ENCODE measurements at regions not wholly inside any gene's neighbourhood (a gene's known extent, or its start where the extent isn't known, plus 50 kb on each side); places are given as distances from the start of the nearest gene placed in this dataset.

DNA sequence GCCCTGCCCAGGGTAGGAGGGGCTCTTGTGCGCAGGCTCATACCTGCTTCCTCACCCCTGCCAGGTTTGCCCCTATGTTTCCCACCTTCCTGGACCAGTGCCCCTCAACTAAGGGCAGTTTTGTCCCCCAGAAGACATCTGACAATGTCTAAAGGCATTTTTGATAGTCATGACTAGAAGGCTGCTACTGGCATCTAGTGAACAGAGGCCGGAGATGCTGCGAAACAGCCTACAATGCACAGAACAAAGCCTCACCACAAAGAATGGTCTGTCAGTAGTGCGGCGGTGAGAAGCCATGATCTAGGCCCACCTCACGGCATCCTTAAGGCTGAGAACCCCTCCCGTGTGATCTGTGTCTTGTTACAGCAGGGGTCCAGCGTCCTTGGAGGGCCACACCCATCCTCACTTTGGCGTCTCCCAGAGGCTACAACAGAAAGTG, 96.0 kb downstream of the TMEM17 start:
- DNase-seq (ENCODE audit: low spot score) (no peak), ATAC-seq (ENCODE audit: low read depth) (no peak)
- no peak overlapping the region for H3K27ac ChIP-seq (ENCODE audit: poor library complexity, severe bottlenecking)
- no peaks in the 10 kb centered on the region for H3K27me3 ChIP-seq (ENCODE audit: insufficient read depth, poor library complexity, severe bottlenecking)
- H3K36me3 ChIP-seq (ENCODE audit: low read depth), result no peaks in the 10 kb centered on the region
- TF ChIP-seq, protein P1, sequence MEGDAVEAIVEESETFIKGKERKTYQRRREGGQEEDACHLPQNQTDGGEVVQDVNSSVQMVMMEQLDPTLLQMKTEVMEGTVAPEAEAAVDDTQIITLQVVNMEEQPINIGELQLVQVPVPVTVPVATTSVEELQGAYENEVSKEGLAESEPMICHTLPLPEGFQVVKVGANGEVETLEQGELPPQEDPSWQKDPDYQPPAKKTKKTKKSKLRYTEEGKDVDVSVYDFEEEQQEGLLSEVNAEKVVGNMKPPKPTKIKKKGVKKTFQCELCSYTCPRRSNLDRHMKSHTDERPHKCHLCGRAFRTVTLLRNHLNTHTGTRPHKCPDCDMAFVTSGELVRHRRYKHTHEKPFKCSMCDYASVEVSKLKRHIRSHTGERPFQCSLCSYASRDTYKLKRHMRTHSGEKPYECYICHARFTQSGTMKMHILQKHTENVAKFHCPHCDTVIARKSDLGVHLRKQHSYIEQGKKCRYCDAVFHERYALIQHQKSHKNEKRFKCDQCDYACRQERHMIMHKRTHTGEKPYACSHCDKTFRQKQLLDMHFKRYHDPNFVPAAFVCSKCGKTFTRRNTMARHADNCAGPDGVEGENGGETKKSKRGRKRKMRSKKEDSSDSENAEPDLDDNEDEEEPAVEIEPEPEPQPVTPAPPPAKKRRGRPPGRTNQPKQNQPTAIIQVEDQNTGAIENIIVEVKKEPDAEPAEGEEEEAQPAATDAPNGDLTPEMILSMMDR (IDR thresholded peaks at IDR 0.05; ENCODE audit: poor library complexity, severe bottlenecking), result peak; percentile 28
- no peak overlapping the region for H3K4me3 ChIP-seq (ENCODE audit: severe bottlenecking)
- H3K4me1 ChIP-seq (ENCODE audit: insufficient read depth, poor library complexity, severe bottlenecking), result peaks cover 9% of the 10 kb centered on the region
- H3K9me3 ChIP-seq (ENCODE audit: severe bottlenecking), result no peaks in the 10 kb centered on the region

DNA sequence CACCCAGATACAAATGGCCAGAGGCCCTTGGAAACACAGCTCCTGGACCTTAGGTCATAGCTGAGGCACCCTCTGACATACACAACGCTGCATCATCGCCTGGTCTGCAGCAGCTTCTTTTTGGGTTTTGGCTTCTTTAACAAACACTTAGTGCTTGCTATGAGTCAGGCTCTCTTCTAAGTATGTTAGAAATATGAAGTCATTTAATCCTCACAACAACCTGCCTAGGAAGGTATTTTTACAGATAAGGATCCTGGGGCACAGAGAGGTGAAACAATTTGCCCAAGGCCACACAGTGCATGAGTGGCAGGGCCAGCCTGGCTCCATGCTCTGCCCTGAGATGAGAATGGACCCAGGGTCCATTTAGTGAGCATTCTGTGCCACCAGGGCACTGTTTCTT, 96.6 kb downstream of the TMEM17 start:
- peaks cover 9% of the 10 kb centered on the region for H3K4me1 ChIP-seq (ENCODE audit: insufficient read depth, poor library complexity, severe bottlenecking)
- H3K4me3 ChIP-seq (ENCODE audit: severe bottlenecking), result no peak overlapping the region
- peak; percentile 6; the same call in 1 of the 3 replicates for ATAC-seq (ENCODE audit: low read depth)
- no peak for DNase-seq (ENCODE audit: low spot score)
- no peaks in the 10 kb centered on the region for H3K36me3 ChIP-seq (ENCODE audit: low read depth)
- no peaks in the 10 kb centered on the region for H3K9me3 ChIP-seq (ENCODE audit: severe bottlenecking)
- no peaks in the 10 kb centered on the region for H3K27me3 ChIP-seq (ENCODE audit: insufficient read depth, poor library complexity, severe bottlenecking)
- TF ChIP-seq, protein P1 (IDR thresholded peaks at IDR 0.05; ENCODE audit: poor library complexity, severe bottlenecking), result no peak
- no peak overlapping the region for H3K27ac ChIP-seq (ENCODE audit: poor library complexity, severe bottlenecking)

DNA sequence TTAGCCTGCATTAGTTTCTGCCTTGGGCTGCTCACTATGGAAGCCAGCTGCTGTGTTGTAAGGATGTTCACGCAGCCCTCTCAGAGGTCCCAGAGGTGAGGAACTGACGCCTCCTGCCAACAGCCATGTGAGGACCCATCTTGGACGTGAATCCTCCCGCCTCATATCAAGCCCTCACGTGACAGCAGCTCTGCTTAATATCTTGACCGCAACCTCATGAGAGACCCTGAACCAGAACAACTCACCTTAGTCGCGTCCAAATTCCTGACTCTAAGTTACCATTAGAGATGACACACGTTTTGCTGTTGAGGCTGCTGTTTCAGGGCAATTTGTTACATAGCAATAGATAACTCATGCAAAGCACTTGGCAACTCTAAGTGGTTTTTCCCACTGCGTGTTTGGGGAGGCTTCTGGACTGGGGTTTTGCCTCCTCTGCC, 97.7 kb downstream of the TMEM17 start:
- no peak overlapping the region for H3K27ac ChIP-seq (ENCODE audit: poor library complexity, severe bottlenecking)
- no peak overlapping the region for H3K4me3 ChIP-seq (ENCODE audit: severe bottlenecking)
- DNase-seq (ENCODE audit: low spot score), result no peak
- H3K4me1 ChIP-seq (ENCODE audit: insufficient read depth, poor library complexity, severe bottlenecking), result peaks cover 9% of the 10 kb centered on the region
- TF ChIP-seq, protein P1 (IDR thresholded peaks at IDR 0.05; ENCODE audit: poor library complexity, severe bottlenecking), result no peak
- H3K27me3 ChIP-seq (ENCODE audit: insufficient read depth, poor library complexity, severe bottlenecking), result no peaks in the 10 kb centered on the region
- ATAC-seq (ENCODE audit: low read depth), result no peak
- H3K9me3 ChIP-seq (ENCODE audit: severe bottlenecking), result no peaks in the 10 kb centered on the region
- no peaks in the 10 kb centered on the region for H3K36me3 ChIP-seq (ENCODE audit: low read depth)

DNA sequence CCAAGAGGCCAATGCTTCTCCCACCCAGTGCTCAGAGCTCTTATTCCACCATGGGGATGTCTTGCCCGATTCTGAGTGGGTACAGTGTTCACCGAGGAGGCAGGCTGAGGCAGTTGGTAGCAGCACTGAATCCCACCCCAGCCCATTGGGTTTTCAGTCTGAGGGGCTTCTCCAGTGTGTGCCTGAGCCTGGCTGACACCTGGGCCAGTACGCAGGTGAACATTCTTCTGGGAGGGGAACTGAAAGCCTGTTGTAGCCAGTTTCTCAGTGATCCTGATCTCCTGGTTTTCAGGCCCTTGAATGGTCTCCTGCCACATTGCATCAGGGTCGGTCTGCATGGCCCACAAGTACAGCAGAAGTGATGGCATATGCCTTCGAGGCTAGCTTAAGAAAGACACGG, 98.2 kb downstream of the TMEM17 start:
- Histone ChIP-seq H3K36me3 (ENCODE audit: low read depth) (no peaks in the 10 kb centered on the region), H3K27me3 (ENCODE audit: insufficient read depth, poor library complexity, severe bottlenecking) (no peaks in the 10 kb centered on the region), H3K9me3 (ENCODE audit: severe bottlenecking) (no peaks in the 10 kb centered on the region), H3K4me1 (ENCODE audit: insufficient read depth, poor library complexity, severe bottlenecking) (peaks cover 9% of the 10 kb centered on the region), H3K27ac (ENCODE audit: poor library complexity, severe bottlenecking) (no peak overlapping the region), H3K4me3 (ENCODE audit: severe bottlenecking) (no peak overlapping the region)
- TF ChIP-seq, protein P1 (IDR thresholded peaks at IDR 0.05; ENCODE audit: poor library complexity, severe bottlenecking), result no peak
- ATAC-seq (ENCODE audit: low read depth) (no peak), DNase-seq (ENCODE audit: low spot score) (no peak)

DNA sequence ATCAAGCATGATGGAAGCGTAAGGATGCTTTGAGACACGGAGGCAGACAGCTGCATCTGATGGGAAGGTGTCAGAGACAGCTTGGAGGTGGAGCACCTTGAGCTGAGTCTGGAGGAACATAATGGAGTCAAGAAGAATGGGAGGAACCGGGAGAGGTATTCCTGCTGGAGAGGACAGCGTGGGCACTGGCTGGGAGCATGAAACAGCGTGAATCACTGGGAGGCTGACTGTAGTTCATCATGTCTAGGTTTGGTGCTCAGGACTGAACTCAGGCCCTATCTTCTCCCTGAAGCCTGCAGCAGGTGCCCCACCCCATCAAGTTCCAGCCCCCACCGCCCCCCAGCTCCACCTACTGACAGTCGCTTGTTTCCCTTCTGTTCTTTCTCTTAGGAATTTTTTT, 98.6 kb downstream of the TMEM17 start:
- Histone ChIP-seq H3K4me3 (ENCODE audit: severe bottlenecking) (no peak overlapping the region), H3K4me1 (ENCODE audit: insufficient read depth, poor library complexity, severe bottlenecking) (peaks cover 9% of the 10 kb centered on the region), H3K9me3 (ENCODE audit: severe bottlenecking) (no peaks in the 10 kb centered on the region), H3K36me3 (ENCODE audit: low read depth) (no peaks in the 10 kb centered on the region), H3K27me3 (ENCODE audit: insufficient read depth, poor library complexity, severe bottlenecking) (no peaks in the 10 kb centered on the region), H3K27ac (ENCODE audit: poor library complexity, severe bottlenecking) (no peak overlapping the region)
- no peak for DNase-seq (ENCODE audit: low spot score)
- no peak for ATAC-seq (ENCODE audit: low read depth)
- TF ChIP-seq, protein P1 (IDR thresholded peaks at IDR 0.05; ENCODE audit: poor library complexity, severe bottlenecking), result no peak

All from RWPE2 (cell line).